ENCODE measurements at regions not wholly inside any gene's neighbourhood (a gene's known extent, or its start where the extent isn't known, plus 50 kb on each side); places are given as distances from the start of the nearest gene placed in this dataset.

- TF ChIP-seq CTCF (IDR thresholded peaks at IDR 0.05): no peak
- TF ChIP-seq POLR2A (IDR thresholded peaks at IDR 0.05): no peak
These were observed 1259.5 kb upstream of the PIK3C3 start for GRCh38 chr18:40695526-40695925.

Measured in Peyer's patch (tissue), 4 donors.